HCT116 (cell line): ENCODE measurements at regions not wholly inside any gene's neighbourhood (a gene's known extent, or its start where the extent isn't known, plus 50 kb on each side); places are given as distances from the start of the nearest gene placed in this dataset.

Experiments
- ATAC-seq: fragments of 200-7000 bp; cut with Tn5 transposase; 2 replicates; pipeline ENCODE4 v1.9.1; 2020; ENCODE audit warnings: mild to moderate bottlenecking, moderate library complexity
- BruUV-seq: library from RNA; stranded (reverse); fragments of 400-500 nt; replicated peaks from 2 replicates; lab custom pipeline; 2021; lab: Mats Ljungman, UMichigan
- CTCF ChIA-PET: fragments of 300-600 bp; sonication (Branson Sonifier 250); formaldehyde crosslinking; loops from one replicate; lab custom pipeline; 2021; ENCODE audit warnings: antibody characterized with exemption; lab: Charles Lee
- POLR2A ChIA-PET: fragments of 300-600, 350-600 bp; sonication (Branson Sonifier 250); formaldehyde crosslinking; loops from one replicate; lab custom pipeline; 2021; ENCODE audit warnings: antibody characterized with exemption; lab: Charles Lee
- RAD21 ChIA-PET, 2 experiments: fragments of 300-600 bp; sonication (Branson Sonifier 250); formaldehyde crosslinking; loops; one replicate each; lab custom pipeline; 2023; ENCODE audit warnings: low total read pairs in 2 of 2; ENCODE audit not compliant: uncharacterized antibody in 2 of 2, unreplicated experiment in 2 of 2, low non-redundant PET in 1 of 2; lab: Charles Lee
- DNase-seq: peaks from one replicate; pipeline ENCODE4 v3.0.0-alpha.2; 2010; ENCODE audit warnings: low read depth, low spot score
- H2AFZ ChIP-seq: fragments of 200-600 bp; shearing (Covaris generic), sonication (generic); 2 replicates; pipeline ENCODE4 v1.6.1; 2017; ENCODE audit warnings: low read depth, mixed run types, mixed read lengths, antibody characterized with exemption, low read length; ENCODE audit not compliant: poor library complexity, severe bottlenecking
- H3K27ac ChIP-seq: 2 replicates; pipeline ENCODE4 v1.5.1; 2012; ENCODE audit warnings: low read depth, low read length
- H3K27me3 ChIP-seq: fragments of 200-600 bp; sonication (generic); 2 replicates; pipeline ENCODE4 v1.6.1; 2016; ENCODE audit warnings: mixed run types, low read length, mixed read lengths; ENCODE audit not compliant: insufficient read depth
- H3K36me3 ChIP-seq, 2 experiments: fragments of 200-500 bp in 1 of 2; fragments of 200-600 bp in 1 of 2; sonication (Bioruptor generic) in 1 of 2; sonication (generic) in 1 of 2; 2 replicates each; pipeline versions ENCODE4 v1.5.1 to v1.6.1; 2014 to 2016; ENCODE audit warnings: low read length in 2 of 2, inconsistent platforms in 1 of 2, mixed read lengths in 1 of 2, mixed run types in 1 of 2; ENCODE audit not compliant: insufficient read depth in 2 of 2, control insufficient read depth in 1 of 2
- H3K4me1 ChIP-seq, 2 experiments: fragments of 200-600 bp in 1 of 2; sonication (generic) in 1 of 2; 2 replicates each; pipeline versions ENCODE4 v1.5.1 to v1.6.1; 2012 to 2017; ENCODE audit warnings: low read length in 2 of 2, inconsistent platforms in 1 of 2, mild to moderate bottlenecking in 1 of 2, mixed read lengths in 1 of 2, mixed run types in 1 of 2, moderate library complexity in 1 of 2; ENCODE audit not compliant: insufficient read depth in 2 of 2, control insufficient read depth in 1 of 2
- H3K4me2 ChIP-seq: fragments of 200-600 bp; sonication (generic); 2 replicates; pipeline ENCODE4 v1.6.1; 2017; ENCODE audit warnings: mixed run types, low read length, mixed read lengths
- H3K4me3 ChIP-seq, 2 experiments: fragments of 200-600 bp in 1 of 2; sonication (generic) in 1 of 2; replicated peaks in 1 of 2; 2 replicates each; pipeline ENCODE4 v1.5.1; 2011 to 2016; ENCODE audit warnings: low read length in 2 of 2, control low read depth in 1 of 2, low read depth in 1 of 2, mild to moderate bottlenecking in 1 of 2, mixed read lengths in 1 of 2, mixed run types in 1 of 2
- H3K79me2 ChIP-seq: fragments of 200-600 bp; sonication (generic); 2 replicates; pipeline ENCODE4 v1.6.1; 2017; ENCODE audit warnings: mild to moderate bottlenecking, mixed run types, low read length, moderate library complexity, mixed read lengths; ENCODE audit not compliant: insufficient read depth
- H3K9ac ChIP-seq: fragments of 200-600 bp; sonication (generic); 2 replicates; pipeline ENCODE4 v1.6.1; 2016; ENCODE audit warnings: low read length, mixed read lengths
- H3K9me2 ChIP-seq: fragments of 200-600 bp; sonication (generic), shearing (Covaris generic); 2 replicates; pipeline ENCODE4 v1.6.1; 2017; ENCODE audit warnings: mixed run types, mild to moderate bottlenecking, moderate library complexity; ENCODE audit not compliant: insufficient read depth
- H3K9me3 ChIP-seq, 2 experiments: fragments of 200-500 bp in 1 of 2; fragments of 200-600 bp in 1 of 2; sonication (Bioruptor generic) in 1 of 2; sonication (generic) in 1 of 2; 2 replicates each; pipeline ENCODE4 v1.6.1; 2014 to 2017; ENCODE audit warnings: low read length in 2 of 2, mixed read lengths in 2 of 2, inconsistent platforms in 1 of 2, low read depth in 1 of 2, mild to moderate bottlenecking in 1 of 2, mixed run types in 1 of 2, moderate library complexity in 1 of 2; ENCODE audit not compliant: control insufficient read depth in 1 of 2, insufficient read depth in 1 of 2
- H4K20me1 ChIP-seq: fragments of 200-600 bp; sonication (generic), shearing (Covaris generic); 2 replicates; pipeline ENCODE4 v1.6.1; 2017; ENCODE audit warnings: mixed run types, mild to moderate bottlenecking, moderate library complexity; ENCODE audit not compliant: insufficient read depth
- CTCF ChIP-seq, 3 experiments: fragments of 200-600 bp in 1 of 3; sonication (generic) in 1 of 3; IDR thresholded peaks in 2 of 3; conservative IDR thresholded peaks in 1 of 3; 2 replicates each; pipeline ENCODE4 v1.5.1; 2012 to 2017; ENCODE audit warnings: low read depth in 2 of 3, low read length in 2 of 3, antibody characterized with exemption in 1 of 3, borderline replicate concordance in 1 of 3, control low read depth in 1 of 3, mild to moderate bottlenecking in 1 of 3, mixed read lengths in 1 of 3, mixed run types in 1 of 3, moderate library complexity in 1 of 3; ENCODE audit not compliant: insufficient read depth in 1 of 3
- EZH2 ChIP-seq: fragments of 200-600 bp; sonication (generic); IDR thresholded peaks from 2 replicates; pipeline ENCODE4 v1.6.1; 2017; ENCODE audit warnings: antibody characterized with exemption, mixed run types
- JUND ChIP-seq: IDR thresholded peaks from 2 replicates; pipeline ENCODE4 v1.6.1; 2012
- RAD21 ChIP-seq: IDR thresholded peaks from 2 replicates; pipeline ENCODE4 v1.6.1; 2012; ENCODE audit warnings: low read depth, mild to moderate bottlenecking
- SP1 ChIP-seq: IDR thresholded peaks from 2 replicates; pipeline ENCODE4 v1.6.1; 2012; ENCODE audit warnings: low read depth
- SRF ChIP-seq: IDR thresholded peaks from 2 replicates; pipeline ENCODE4 v1.6.1; 2012; ENCODE audit warnings: low read depth
- ZFX ChIP-seq: fragments of 450-650 bp; IDR thresholded peaks from 2 replicates; pipeline ENCODE4 v1.6.1; 2017
- intact Hi-C: fragments of 100-400 bp; cut with micrococcal nuclease; formaldehyde crosslinking; loops from 2 replicates; pipeline ENCODE4 v1.10.0; 2022
- TF ChIP-seq, protein P1 (sequence below): IDR thresholded peaks from 2 replicates; pipeline ENCODE4 v1.6.1; 2012; ENCODE audit warnings: low read depth
- TF ChIP-seq, protein P2 (sequence below): IDR thresholded peaks from 2 replicates; pipeline ENCODE4 v1.6.1; 2012
- TF ChIP-seq, protein P3 (sequence below): IDR thresholded peaks from 2 replicates; pipeline ENCODE4 v1.6.1; 2012

DNA sequence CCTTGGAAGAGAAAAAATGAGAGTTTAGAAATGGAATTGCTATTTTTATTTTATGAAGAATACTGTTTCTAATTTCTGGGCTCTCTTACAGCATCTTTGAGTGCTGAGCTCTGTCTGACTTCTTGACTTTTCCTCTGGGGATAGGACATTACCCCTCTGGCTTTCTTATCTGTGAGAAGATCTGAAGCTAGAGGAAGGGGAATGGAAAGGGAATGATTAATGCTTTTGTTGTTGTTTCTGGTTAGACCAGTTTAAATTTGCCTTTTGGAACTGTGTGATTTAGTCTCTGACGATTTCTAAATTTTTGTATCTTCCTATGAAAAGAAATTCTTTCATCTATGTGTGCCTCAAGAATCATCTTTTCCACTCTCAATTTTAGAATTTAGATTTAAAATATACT, 811.4 kb downstream of the REEP3 start:
- Histone ChIP-seq H3K36me3 (no peaks in the 10 kb centered on the region), H3K4me2 (no peak overlapping the region), H3K79me2 (no peaks in the 10 kb centered on the region), H3K27ac (no peak overlapping the region), H2AFZ (no peak overlapping the region), H3K27me3 (no peaks in the 10 kb centered on the region), H3K9ac (no peak overlapping the region), H3K9me2 (no peaks in the 10 kb centered on the region), H3K9me3 (no peaks in the 10 kb centered on the region), H3K4me3 (no peak overlapping the region), H4K20me1 (no peaks in the 10 kb centered on the region), H3K4me1 (no peaks in the 10 kb centered on the region)
- CTCF ChIA-PET = no interaction called here
- no TSS peak for BruUV-seq
- intact Hi-C loops = no loop called here
- no peak for ATAC-seq
- RAD21 ChIA-PET = no interaction called here
- TF ChIP-seq, protein P1, sequence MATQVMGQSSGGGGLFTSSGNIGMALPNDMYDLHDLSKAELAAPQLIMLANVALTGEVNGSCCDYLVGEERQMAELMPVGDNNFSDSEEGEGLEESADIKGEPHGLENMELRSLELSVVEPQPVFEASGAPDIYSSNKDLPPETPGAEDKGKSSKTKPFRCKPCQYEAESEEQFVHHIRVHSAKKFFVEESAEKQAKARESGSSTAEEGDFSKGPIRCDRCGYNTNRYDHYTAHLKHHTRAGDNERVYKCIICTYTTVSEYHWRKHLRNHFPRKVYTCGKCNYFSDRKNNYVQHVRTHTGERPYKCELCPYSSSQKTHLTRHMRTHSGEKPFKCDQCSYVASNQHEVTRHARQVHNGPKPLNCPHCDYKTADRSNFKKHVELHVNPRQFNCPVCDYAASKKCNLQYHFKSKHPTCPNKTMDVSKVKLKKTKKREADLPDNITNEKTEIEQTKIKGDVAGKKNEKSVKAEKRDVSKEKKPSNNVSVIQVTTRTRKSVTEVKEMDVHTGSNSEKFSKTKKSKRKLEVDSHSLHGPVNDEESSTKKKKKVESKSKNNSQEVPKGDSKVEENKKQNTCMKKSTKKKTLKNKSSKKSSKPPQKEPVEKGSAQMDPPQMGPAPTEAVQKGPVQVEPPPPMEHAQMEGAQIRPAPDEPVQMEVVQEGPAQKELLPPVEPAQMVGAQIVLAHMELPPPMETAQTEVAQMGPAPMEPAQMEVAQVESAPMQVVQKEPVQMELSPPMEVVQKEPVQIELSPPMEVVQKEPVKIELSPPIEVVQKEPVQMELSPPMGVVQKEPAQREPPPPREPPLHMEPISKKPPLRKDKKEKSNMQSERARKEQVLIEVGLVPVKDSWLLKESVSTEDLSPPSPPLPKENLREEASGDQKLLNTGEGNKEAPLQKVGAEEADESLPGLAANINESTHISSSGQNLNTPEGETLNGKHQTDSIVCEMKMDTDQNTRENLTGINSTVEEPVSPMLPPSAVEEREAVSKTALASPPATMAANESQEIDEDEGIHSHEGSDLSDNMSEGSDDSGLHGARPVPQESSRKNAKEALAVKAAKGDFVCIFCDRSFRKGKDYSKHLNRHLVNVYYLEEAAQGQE = no peak
- TF ChIP-seq SP1 (no peak), JUND (no peak), SRF (no peak), EZH2 (no peak), RAD21 (no peak), ZFX (no peak), CTCF (IDR thresholded peaks at IDR 0.05 in 2 of 3, conservative IDR thresholded peaks at IDR 0.05 in 1 of 3; ENCODE audit: borderline replicate concordance in 1 of 3, insufficient read depth in 1 of 3, low read depth in 2 of 3, low read length in 2 of 3) (no peak)
- TF ChIP-seq, protein P2, sequence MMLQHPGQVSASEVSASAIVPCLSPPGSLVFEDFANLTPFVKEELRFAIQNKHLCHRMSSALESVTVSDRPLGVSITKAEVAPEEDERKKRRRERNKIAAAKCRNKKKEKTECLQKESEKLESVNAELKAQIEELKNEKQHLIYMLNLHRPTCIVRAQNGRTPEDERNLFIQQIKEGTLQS = no peak
- TF ChIP-seq, protein P3, sequence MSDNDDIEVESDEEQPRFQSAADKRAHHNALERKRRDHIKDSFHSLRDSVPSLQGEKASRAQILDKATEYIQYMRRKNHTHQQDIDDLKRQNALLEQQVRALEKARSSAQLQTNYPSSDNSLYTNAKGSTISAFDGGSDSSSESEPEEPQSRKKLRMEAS = no peak
- no peak for DNase-seq
- POLR2A ChIA-PET = no interaction called here
